ENCODE measurements at regions not wholly inside any gene's neighbourhood (a gene's known extent, or its start where the extent isn't known, plus 50 kb on each side); places are given as distances from the start of the nearest gene placed in this dataset.

GRCh38 chr18:22557168-22557941 lies 139.6 kb upstream of the CTAGE1 start:
- TF ChIP-seq CTCF (conservative IDR thresholded peaks at IDR 0.05; ENCODE audit: low read length) (no peak), EZH2phosphoT487 (IDR thresholded peaks at IDR 0.05; ENCODE audit: borderline replicate concordance) (no peak)
